Adrenal gland (tissue), 5 donors: ENCODE measurements at regions not wholly inside any gene's neighbourhood (a gene's known extent, or its start where the extent isn't known, plus 50 kb on each side); places are given as distances from the start of the nearest gene placed in this dataset.

ENCODE experiments used
- CTCF ChIP-seq, 6 experiments: fragments of 450-650 bp in 4 of 6; fragments of 200-600 bp in 2 of 6; sonication (generic) in 1 of 6; IDR thresholded peaks; 1 replicate in 5 of 6; 2 replicates in 1 of 6; pipeline versions ENCODE4 v1.5.1 to v1.8.0; 2016 to 2021; ENCODE audit warnings: antibody characterized with exemption in 6 of 6, mild to moderate bottlenecking in 2 of 6, moderate library complexity in 1 of 6
- POLR2A ChIP-seq, 2 donors: fragments of 450-650 bp; IDR thresholded peaks; one replicate each; pipeline ENCODE4 v1.6.1; 2017; ENCODE audit warnings: antibody characterized with exemption in 2 of 2, mild to moderate bottlenecking in 2 of 2, moderate library complexity in 1 of 2
- donor health status: DM: no; HTN: no; CAD: no.

- TF ChIP-seq POLR2A (IDR thresholded peaks at IDR 0.05) (no peak), CTCF (IDR thresholded peaks at IDR 0.05) (no peak)
These were observed 151.0 kb downstream of the TRIB2 start for GRCh38 chr2:12867631-12868287.
